TTC549 (cell line): ENCODE measurements at regions not wholly inside any gene's neighbourhood (a gene's known extent, or its start where the extent isn't known, plus 50 kb on each side); places are given as distances from the start of the nearest gene placed in this dataset.

Source experiments
- FAIRE-seq: peaks from 2 replicates; lab custom pipeline; 2012; peaks lifted over from hg19 to GRCh38; lab: Jason Lieb, UNC

- no peak for FAIRE-seq
Measured at GRCh38 chr13:104024416-104025170, 958.4 kb upstream of the SLC10A2 start.

GRCh38 chr13:104021806-104022397 lies 955.7 kb upstream of the SLC10A2 start:
- no peak for FAIRE-seq

- FAIRE-seq, result no peak
Measured at GRCh38 chr13:104017317-104017716, 951.1 kb upstream of the SLC10A2 start.

GRCh38 chr13:104015646-104016396 lies 949.6 kb upstream of the SLC10A2 start:
- FAIRE-seq, result no peak

- FAIRE-seq, result no peak
Measured at GRCh38 chr13:104014803-104015645, 948.8 kb upstream of the SLC10A2 start.

GRCh38 chr13:104011505-104012241 lies 945.5 kb upstream of the SLC10A2 start:
- no peak for FAIRE-seq

GRCh38 chr13:104008541-104009435 lies 942.6 kb upstream of the SLC10A2 start:
- FAIRE-seq, result no peak

- FAIRE-seq, result no peak
Measured at GRCh38 chr13:104008075-104008474, 941.9 kb upstream of the SLC10A2 start.

- FAIRE-seq, result no peak
Measured at GRCh38 chr13:104006625-104007075, 940.4 kb upstream of the SLC10A2 start.

- no peak for FAIRE-seq
Measured at GRCh38 chr13:104004572-104004971, 938.4 kb upstream of the SLC10A2 start.

GRCh38 chr13:104002216-104002615 lies 936.0 kb upstream of the SLC10A2 start:
- no peak for FAIRE-seq

- no peak for FAIRE-seq
Measured at GRCh38 chr13:104001766-104002165, 935.5 kb upstream of the SLC10A2 start.

GRCh38 chr13:103996733-103997132 lies 930.5 kb upstream of the SLC10A2 start:
- no peak for FAIRE-seq

- FAIRE-seq, result no peak
Measured at GRCh38 chr13:103983948-103984347, 917.7 kb upstream of the SLC10A2 start.

GRCh38 chr13:103976371-103976770 lies 910.2 kb upstream of the SLC10A2 start:
- FAIRE-seq, result no peak

GRCh38 chr13:103973740-103974139 lies 907.5 kb upstream of the SLC10A2 start:
- FAIRE-seq, result no peak

GRCh38 chr13:103969520-103970050 lies 903.4 kb upstream of the SLC10A2 start:
- FAIRE-seq, result no peak

GRCh38 chr13:103965506-103966243 lies 899.5 kb upstream of the SLC10A2 start:
- no peak for FAIRE-seq

- FAIRE-seq, result no peak
Measured at GRCh38 chr13:103961784-103962183, 895.6 kb upstream of the SLC10A2 start.
